GM23338 (cell line): ENCODE measurements at regions not wholly inside any gene's neighbourhood (a gene's known extent, or its start where the extent isn't known, plus 50 kb on each side); places are given as distances from the start of the nearest gene placed in this dataset.

Source experiments
- ATAC-seq: fragments of 200-7000 bp; cut with Tn5 transposase; 3 replicates; pipeline ENCODE4 v1.9.1; 2020
- DNase-seq: peaks from one replicate; pipeline ENCODE4 v3.0.0-alpha.2; 2015; ENCODE audit warnings: low spot score
- H2AFZ ChIP-seq: fragments of 200-600 bp; sonication (generic); 2 replicates; pipeline ENCODE4 v1.8.0; 2016; ENCODE audit warnings: antibody characterized with exemption, mild to moderate bottlenecking, moderate library complexity
- H3F3A ChIP-seq: fragments of 200-600 bp; sonication (generic); replicated peaks from 2 replicates; pipeline ENCODE4 v1.8.0; 2017; ENCODE audit warnings: antibody characterized with exemption, mixed run types, low read depth
- H3K27ac ChIP-seq: fragments of 200-600 bp; sonication (generic); 2 replicates; pipeline ENCODE4 v1.6.1; 2016; ENCODE audit warnings: low read depth
- H3K27me3 ChIP-seq: fragments of 200-600 bp; sonication (generic); 2 replicates; pipeline ENCODE4 v1.8.0; 2016; ENCODE audit warnings: mild to moderate bottlenecking, mixed run types, moderate library complexity; ENCODE audit not compliant: insufficient read depth
- H3K36me3 ChIP-seq: fragments of 200-600 bp; sonication (generic); 2 replicates; pipeline ENCODE4 v1.8.0; 2016; ENCODE audit warnings: mild to moderate bottlenecking; ENCODE audit not compliant: insufficient read depth
- H3K4me1 ChIP-seq: fragments of 200-600 bp; sonication (generic); 2 replicates; pipeline ENCODE4 v1.8.0; 2016; ENCODE audit warnings: mild to moderate bottlenecking, moderate library complexity; ENCODE audit not compliant: insufficient read depth
- H3K4me2 ChIP-seq: fragments of 200-600 bp; sonication (generic); 2 replicates; pipeline ENCODE4 v1.7.1; 2017; ENCODE audit warnings: mixed run types
- H3K4me3 ChIP-seq: fragments of 200-600 bp; sonication (generic); 2 replicates; pipeline ENCODE4 v1.6.1; 2016; ENCODE audit warnings: mixed run types
- H3K79me2 ChIP-seq: fragments of 200-600 bp; sonication (generic); replicated peaks from 2 replicates; pipeline ENCODE4 v1.8.0; 2017; ENCODE audit warnings: mild to moderate bottlenecking; ENCODE audit not compliant: insufficient read depth
- H3K9me2 ChIP-seq: fragments of 200-600 bp; sonication (generic); 2 replicates; pipeline ENCODE4 v1.8.0; 2017; ENCODE audit not compliant: insufficient read depth
- H4K20me1 ChIP-seq: fragments of 200-600 bp; sonication (generic); replicated peaks from 2 replicates; pipeline ENCODE4 v1.8.0; 2017; ENCODE audit warnings: mild to moderate bottlenecking; ENCODE audit not compliant: insufficient read depth
- H3K27ac Mint-ChIP-seq: 2 replicates; pipeline ENCODE4 v1.8.0; 2020; ENCODE audit warnings: inconsistent platforms, mild to moderate bottlenecking, moderate library complexity, mixed read lengths
- H3K27me3 Mint-ChIP-seq: 3 replicates; pipeline ENCODE4 v1.8.0; 2022; ENCODE audit warnings: low read depth, mild to moderate bottlenecking, moderate library complexity, mixed read lengths, inconsistent platforms; ENCODE audit not compliant: insufficient read depth, poor library complexity
- H3K36me3 Mint-ChIP-seq: 3 replicates; pipeline ENCODE4 v1.8.0; 2021; ENCODE audit warnings: low read depth, mild to moderate bottlenecking, inconsistent platforms, moderate library complexity, mixed read lengths
- H3K4me1 Mint-ChIP-seq: 3 replicates; pipeline ENCODE4 v1.8.0; 2020; ENCODE audit warnings: mild to moderate bottlenecking, inconsistent platforms, mixed read lengths
- H3K4me3 Mint-ChIP-seq: 3 replicates; pipeline ENCODE4 v1.8.0; 2021; ENCODE audit warnings: moderate library complexity, mild to moderate bottlenecking, inconsistent platforms, mixed read lengths
- H3K9me3 Mint-ChIP-seq: 3 replicates; pipeline ENCODE4 v1.8.0; 2020; ENCODE audit warnings: moderate library complexity, mild to moderate bottlenecking, inconsistent platforms, mixed read lengths
- CREB1 ChIP-seq: fragments of 250-450 bp; sonication (Bioruptor Pico); IDR thresholded peaks from 2 replicates; pipeline ENCODE4 v1.5.0; 2020; ENCODE audit warnings: low read depth, mild to moderate bottlenecking, moderate library complexity
- CTCF ChIP-seq, 2 experiments: fragments of 200-600 bp in 1 of 2; sonication (generic) in 1 of 2; conservative IDR thresholded peaks; 2 replicates each; pipeline versions ENCODE4 v1.5.1 to v1.6.1; 2016 to 2017; ENCODE audit warnings: antibody characterized with exemption in 2 of 2, low read depth in 2 of 2, mild to moderate bottlenecking in 2 of 2, moderate library complexity in 1 of 2
- ETS1 ChIP-seq: IDR thresholded peaks from 2 replicates; pipeline ENCODE4 v1.6.1; 2016; ENCODE audit warnings: antibody characterized with exemption
- JUNB ChIP-seq: IDR thresholded peaks from one replicate; pipeline ENCODE4 v1.6.1; 2016; ENCODE audit warnings: antibody characterized with exemption; ENCODE audit not compliant: unreplicated experiment
- NANOG ChIP-seq: IDR thresholded peaks from 2 replicates; pipeline ENCODE4 v1.6.1; 2016; ENCODE audit warnings: antibody characterized with exemption, borderline replicate concordance
- POLR2AphosphoS5 ChIP-seq: IDR thresholded peaks from 2 replicates; pipeline ENCODE4 v1.6.1; 2016; ENCODE audit warnings: antibody characterized with exemption, low read depth
- REST ChIP-seq: IDR thresholded peaks from one replicate; pipeline ENCODE4 v1.6.1; 2018; ENCODE audit warnings: antibody characterized with exemption; ENCODE audit not compliant: unreplicated experiment
- ZNF331 ChIP-seq: fragments of 250-450 bp; sonication (Bioruptor Pico); IDR thresholded peaks from 2 replicates; pipeline ENCODE4 v1.5.0; 2020; ENCODE audit warnings: low read depth, mild to moderate bottlenecking, moderate library complexity
- ZNF462 ChIP-seq: fragments of 250-450 bp; sonication (Bioruptor Pico); IDR thresholded peaks from 2 replicates; pipeline ENCODE4 v1.5.0; 2020; ENCODE audit warnings: mild to moderate bottlenecking, moderate library complexity

GRCh38 chr11:39860931-39861330 lies 1598.5 kb downstream of the LRRC4C start:
- Histone ChIP-seq H3K4me2 (no peak overlapping the region), H4K20me1 (no peaks in the 10 kb centered on the region), H3K4me1 (no peaks in the 10 kb centered on the region), H3K4me3 (no peak overlapping the region), H3F3A (no peaks in the 10 kb centered on the region), H3K79me2 (no peaks in the 10 kb centered on the region), H3K27ac (no peak overlapping the region), H2AFZ (no peak overlapping the region), H3K9me2 (no peaks in the 10 kb centered on the region), H3K27me3 (no peaks in the 10 kb centered on the region), H3K36me3 (no peaks in the 10 kb centered on the region; the same call in 1 of the 2 replicates)
- H3K4me3 Mint-ChIP-seq = no peak overlapping the region
- ATAC-seq (no peak), DNase-seq (no peak)
- no peaks in the 10 kb centered on the region for H3K4me1 Mint-ChIP-seq
- peaks cover 3% of the 10 kb centered on the region; the same call in 2 of the 3 replicates for H3K36me3 Mint-ChIP-seq
- TF ChIP-seq REST (no peak), ZNF331 (CRISPR knock-in tag) (no peak), CREB1 (CRISPR knock-in tag) (no peak), NANOG (no peak), ZNF462 (no peak), JUNB (no peak), POLR2AphosphoS5 (no peak), CTCF (conservative IDR thresholded peaks at IDR 0.05; ENCODE audit: low read depth in 2 of 2) (no peak), ETS1 (no peak)
- H3K9me3 Mint-ChIP-seq = peaks cover 6% of the 10 kb centered on the region; the same call in 2 of the 3 replicates
- H3K27me3 Mint-ChIP-seq = no peaks in the 10 kb centered on the region
- no peak overlapping the region for H3K27ac Mint-ChIP-seq
